GM12872 (cell line): ENCODE measurements at regions not wholly inside any gene's neighbourhood (a gene's known extent, or its start where the extent isn't known, plus 50 kb on each side); places are given as distances from the start of the nearest gene placed in this dataset.

Experiments used
- CTCF ChIP-seq: IDR thresholded peaks from 3 replicates; pipeline ENCODE4 v1.5.1; 2011; ENCODE audit warnings: low read depth, mild to moderate bottlenecking, low read length, moderate library complexity; ENCODE audit not compliant: insufficient read depth

GRCh38 chr13:108126056-108126455 is 89.3 kb downstream of the LIG4 start:
- no peak for TF ChIP-seq CTCF

- no peak for TF ChIP-seq CTCF
Measured at GRCh38 chr13:108121406-108121805, 93.9 kb downstream of the LIG4 start.

DNA sequence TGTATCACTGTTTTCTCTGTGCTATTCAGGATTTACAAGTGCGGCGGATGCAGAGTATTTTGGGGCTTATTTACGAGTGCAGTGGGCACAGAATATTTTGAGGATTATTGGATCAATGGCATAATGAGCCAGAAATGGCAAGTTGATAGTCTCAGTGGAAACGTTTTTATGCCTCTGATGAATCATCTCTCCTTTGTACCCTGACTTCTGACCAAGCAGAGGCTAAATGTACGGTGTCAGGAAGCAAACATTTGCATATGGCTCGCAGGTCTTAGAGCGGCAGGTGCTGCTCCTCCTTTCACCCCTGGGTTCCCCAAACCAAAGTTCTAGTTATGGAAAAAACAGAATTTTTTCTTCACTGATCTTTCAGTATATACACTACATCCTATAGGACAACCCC is 94.5 kb downstream of the LIG4 start:
- TF ChIP-seq CTCF, result no peak

DNA sequence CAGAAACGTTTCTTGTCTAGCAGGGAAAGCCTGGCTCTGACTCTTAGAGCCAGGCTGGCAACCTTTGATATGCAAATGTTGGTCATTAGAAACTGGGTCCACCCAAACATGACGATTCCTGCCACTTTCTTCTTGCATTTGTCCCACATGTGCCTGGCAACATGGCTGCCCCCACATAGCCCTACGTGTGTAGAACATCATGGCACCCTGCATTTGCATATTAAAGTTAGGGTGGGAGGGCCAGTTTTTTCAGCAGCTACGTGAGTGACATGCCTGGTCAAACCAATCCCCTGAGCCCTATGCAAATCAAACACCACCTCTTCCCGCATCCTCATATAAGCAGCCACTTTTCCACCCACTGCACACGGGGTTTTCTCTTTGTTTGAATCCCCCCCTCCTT is 95.0 kb downstream of the LIG4 start:
- no peak for TF ChIP-seq CTCF

DNA sequence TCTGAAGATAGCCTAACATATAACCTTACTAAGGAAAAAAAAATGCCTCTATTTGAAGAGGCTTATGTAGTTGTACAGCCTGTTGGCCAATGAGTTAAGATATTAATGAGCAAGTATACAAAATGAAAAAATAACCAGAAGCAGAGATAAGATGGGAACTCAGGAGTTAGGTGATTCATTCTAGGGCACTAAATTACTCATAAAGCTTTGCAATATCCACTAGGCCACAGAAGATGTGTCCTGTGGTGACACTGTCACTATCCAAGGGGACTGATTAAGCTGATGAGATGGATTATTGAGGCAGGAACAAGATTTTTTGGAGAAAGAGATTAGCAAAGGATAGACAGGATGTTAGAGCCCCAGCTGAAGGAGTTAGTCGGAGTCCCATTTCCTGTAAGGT is 99.6 kb downstream of the LIG4 start:
- TF ChIP-seq CTCF, result no peak

DNA sequence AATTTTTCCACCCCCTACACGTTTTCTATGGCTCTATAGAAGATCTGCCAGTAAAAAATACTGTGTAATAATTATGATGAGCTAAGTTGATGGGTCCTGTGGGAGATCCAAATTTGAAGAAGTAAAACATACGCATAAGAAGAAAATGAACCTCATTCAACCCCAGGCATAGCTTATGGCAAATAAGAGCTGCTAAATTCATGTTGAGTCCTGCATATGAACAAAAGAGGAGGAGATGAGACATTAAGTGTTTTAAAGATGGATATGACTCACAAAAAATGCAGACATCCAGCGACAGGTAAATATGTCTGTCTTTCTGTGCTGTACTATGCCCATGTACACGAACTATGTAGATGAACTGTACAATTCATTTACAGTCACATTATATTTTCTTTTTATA is 101.9 kb downstream of the LIG4 start:
- TF ChIP-seq CTCF, result no peak

DNA sequence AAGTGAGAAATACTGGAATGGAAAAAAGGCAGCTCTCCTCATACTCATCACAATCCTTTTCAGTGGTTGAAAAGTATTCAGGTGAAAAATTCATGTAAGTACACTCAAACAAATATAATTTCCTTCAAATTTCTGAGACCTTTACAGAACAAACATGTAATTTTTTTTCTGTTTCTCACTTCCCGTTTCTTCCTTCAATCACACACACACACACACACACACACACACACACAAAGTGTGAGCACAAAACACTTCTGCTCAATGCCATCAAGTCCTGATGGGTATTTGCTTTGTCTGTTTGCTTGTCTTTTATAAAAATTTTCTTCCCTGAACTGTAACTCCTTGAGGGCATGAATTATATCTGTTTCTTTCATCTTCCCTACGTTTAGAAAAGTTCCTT is 110.6 kb downstream of the LIG4 start:
- TF ChIP-seq CTCF, result no peak

DNA sequence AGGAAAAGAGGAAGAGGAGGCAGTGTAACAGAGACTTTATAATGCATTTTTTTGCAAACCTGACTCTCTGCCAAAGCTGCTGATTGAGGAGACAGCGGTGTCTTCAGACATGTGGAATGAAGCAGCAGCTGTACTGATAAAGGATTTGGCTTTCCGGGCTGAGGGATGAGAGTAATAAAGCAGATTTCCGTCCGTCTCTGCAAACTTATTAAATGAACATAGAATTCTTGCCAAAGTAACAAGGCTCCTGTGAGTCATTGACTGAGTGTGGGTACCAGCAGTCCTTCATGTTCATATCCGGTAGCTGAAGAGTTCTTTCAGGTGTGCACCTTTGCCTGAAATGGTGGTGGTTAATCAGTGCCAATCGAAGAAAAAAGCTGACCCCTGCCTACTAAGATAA is 112.6 kb downstream of the LIG4 start:
- no peak for TF ChIP-seq CTCF
